CMK (cell line): ENCODE measurements at regions not wholly inside any gene's neighbourhood (a gene's known extent, or its start where the extent isn't known, plus 50 kb on each side); places are given as distances from the start of the nearest gene placed in this dataset.
"Not testable (repeated sequence)": the region's sequence is repeated elsewhere in the genome, so short reads cannot be mapped to it uniquely, and the experiment has no call there.

Experiments used
- DNase-seq: peaks from one replicate; pipeline ENCODE4 v3.0.0-alpha.2; 2010; ENCODE audit warnings: low read depth

DNA sequence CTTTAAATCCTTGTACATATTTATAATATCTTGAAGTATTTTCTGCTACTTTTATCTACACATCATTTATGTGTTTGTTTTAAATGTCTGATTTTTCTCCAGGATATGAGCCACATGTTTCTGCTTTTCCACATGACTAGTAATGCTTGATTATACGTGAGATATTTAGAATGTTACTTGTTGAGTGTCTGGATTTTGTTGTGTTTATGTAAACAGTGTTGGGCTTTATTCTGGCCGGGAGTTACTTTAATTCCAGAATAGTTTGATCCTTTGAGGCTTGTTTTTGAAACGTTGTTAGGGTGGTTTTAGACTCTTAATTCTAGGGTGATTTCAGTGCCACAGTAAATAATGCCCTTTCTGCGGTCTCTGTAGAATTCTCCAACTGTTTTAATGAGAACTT lies 252.9 kb downstream of the BLID start:
- DNase-seq: no peak

- DNase-seq: not testable (repeated sequence)
These were observed 260.9 kb downstream of the BLID start for GRCh38 chr11:121855138-121855537.

DNA sequence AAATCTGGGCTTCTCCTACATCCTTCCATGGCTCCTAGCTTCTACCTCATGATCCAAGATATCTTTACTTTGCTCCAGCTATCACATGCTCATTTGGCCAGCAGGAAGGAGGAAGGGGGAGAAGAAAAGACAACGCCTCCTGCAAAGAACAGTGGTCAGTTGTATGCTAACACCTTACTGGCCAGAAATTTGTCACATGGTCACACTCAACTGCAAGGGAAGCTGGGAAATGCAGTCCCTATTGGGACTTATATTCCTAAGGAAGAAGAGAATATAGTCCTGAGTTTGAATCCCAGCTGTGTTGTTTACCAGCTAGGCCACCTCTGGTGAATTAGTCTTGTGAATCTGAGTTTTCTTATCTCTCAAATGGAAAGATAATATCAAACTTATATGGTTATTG lies 272.0 kb downstream of the BLID start:
- no peak for DNase-seq

DNA sequence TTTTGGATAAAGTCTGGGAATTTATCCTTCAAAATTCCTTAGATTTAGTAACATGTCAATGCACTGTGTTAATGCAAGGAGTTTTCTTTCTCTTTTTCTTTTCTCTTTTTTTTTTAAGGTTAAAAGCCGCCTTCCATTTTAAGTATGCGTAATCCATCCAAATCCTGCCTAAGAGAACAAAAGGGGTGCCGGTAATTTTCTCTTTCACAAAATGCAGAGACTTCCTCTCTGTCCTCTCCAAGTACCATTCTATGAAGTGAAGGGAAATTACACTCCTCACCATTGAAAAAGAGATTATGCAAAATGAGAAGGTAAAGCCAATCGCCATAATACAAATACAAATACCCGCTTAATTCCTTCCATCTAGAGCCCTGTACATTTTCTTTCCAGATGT lies 273.8 kb downstream of the BLID start:
- DNase-seq: no peak

GRCh38 chr11:121841487-121842191 lies 274.4 kb downstream of the BLID start:
- no peak for DNase-seq

- no peak for DNase-seq
These were observed 276.2 kb downstream of the BLID start for GRCh38 chr11:121839781-121840180.

- no peak for DNase-seq
These were observed 277.4 kb downstream of the BLID start for GRCh38 chr11:121838571-121838970.

- DNase-seq: no peak
These were observed 282.0 kb downstream of the BLID start for GRCh38 chr11:121833970-121834369.

DNA sequence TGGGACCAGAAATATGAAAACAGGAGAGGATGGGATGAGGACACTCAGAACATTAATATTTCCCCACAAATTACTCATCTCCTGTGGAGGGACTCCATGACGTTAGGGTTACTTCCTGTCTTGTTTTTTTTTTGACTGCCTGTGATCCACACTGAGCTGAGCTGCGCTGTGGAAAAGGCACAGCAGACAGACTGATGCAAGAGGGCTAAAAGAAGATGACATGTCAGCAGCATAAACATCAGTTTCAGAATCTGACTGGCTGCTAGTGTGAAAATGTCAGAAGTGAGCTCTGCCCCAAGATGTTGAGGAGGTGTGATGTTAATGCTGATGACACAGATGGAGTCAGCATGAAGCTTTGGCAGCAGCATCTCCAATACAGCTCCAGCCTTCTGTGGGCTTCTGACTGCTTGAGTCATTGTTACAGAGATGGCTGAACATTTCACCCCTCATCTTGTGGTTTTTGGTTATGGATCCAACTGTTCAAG lies 286.8 kb downstream of the BLID start:
- DNase-seq: no peak

DNA sequence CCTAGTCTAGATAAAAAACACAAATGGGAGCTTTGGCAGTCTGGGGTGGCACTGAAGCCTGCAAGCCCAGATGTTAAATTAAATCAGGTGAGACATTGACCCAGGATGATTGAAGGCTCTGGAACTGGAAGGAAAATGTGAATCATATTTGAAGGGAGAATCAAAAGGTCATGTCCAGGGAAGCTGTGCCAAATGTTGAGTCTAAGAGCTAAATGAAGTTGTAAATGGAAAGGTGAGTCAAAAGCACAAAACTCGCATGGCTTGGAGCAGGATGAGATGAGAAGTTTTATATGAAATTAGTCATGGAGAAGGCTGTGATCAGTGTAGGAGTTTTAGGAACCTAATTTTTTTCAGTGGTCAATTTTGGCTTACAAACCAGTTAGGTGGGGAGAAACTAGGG lies 301.1 kb downstream of the BLID start:
- DNase-seq: no peak

DNA sequence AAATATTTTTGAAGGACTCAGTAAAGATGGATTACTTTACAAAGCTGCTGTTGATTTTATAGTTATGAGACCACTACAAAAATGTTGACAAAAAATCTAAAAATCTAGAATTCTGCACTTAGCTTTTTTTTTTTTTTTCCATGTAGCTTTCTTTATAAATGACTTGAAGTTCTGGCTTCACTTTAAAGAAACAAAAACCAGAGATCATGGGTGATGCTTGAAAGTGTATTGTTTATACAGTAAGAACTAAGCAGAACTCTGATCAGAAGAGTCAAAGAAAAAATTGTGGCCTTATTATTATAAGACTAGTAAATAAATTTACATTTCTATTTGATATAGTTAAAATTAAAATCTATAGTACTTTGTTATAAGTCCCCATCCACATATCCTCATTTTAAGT lies 301.7 kb downstream of the BLID start:
- no peak for DNase-seq

- DNase-seq: no peak
These were observed 305.7 kb downstream of the BLID start for GRCh38 chr11:121810291-121810690.

GRCh38 chr11:121808096-121808495 lies 307.9 kb downstream of the BLID start:
- DNase-seq: no peak

DNA sequence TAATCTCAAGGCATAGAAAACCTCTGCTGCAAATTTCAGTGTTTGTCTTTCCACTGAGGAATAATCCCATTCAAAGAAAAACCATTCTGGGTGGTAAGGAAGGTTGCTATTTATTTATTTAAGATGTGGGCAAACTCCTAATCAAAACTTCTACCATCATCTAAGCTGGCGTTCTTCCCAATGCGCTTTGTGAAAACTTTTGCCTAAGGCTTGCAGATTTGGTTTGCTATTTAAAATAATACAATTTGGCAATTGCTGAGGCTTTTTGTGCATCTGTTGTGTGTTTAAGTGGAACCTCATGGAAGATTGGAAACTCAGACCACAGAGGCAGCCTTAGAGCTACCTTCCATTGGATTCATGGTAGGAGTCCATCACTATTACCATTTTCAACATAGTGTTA lies 309.0 kb downstream of the BLID start:
- DNase-seq: no peak

- no peak for DNase-seq
These were observed 313.5 kb downstream of the BLID start for GRCh38 chr11:121802542-121802941.

GRCh38 chr11:121801781-121802180 lies 314.2 kb downstream of the BLID start:
- no peak for DNase-seq

DNA sequence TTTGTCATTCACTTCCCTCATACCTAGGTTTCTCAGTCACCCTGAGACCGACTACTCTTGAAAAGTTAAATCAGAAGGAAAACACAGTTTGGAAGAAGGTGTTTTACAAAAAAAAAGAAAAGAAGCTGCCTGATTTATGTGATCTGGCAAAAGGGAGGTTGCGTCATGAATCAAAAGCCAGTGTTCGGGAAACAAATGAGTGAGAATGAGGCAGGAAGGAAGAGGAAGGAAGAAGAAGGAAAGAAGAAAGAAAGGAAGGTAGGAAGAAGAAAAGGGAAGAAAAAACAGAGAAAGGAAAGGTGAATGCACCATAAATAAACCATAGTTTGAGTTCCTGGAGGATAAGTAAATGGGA lies 314.6 kb downstream of the BLID start:
- no peak for DNase-seq

DNA sequence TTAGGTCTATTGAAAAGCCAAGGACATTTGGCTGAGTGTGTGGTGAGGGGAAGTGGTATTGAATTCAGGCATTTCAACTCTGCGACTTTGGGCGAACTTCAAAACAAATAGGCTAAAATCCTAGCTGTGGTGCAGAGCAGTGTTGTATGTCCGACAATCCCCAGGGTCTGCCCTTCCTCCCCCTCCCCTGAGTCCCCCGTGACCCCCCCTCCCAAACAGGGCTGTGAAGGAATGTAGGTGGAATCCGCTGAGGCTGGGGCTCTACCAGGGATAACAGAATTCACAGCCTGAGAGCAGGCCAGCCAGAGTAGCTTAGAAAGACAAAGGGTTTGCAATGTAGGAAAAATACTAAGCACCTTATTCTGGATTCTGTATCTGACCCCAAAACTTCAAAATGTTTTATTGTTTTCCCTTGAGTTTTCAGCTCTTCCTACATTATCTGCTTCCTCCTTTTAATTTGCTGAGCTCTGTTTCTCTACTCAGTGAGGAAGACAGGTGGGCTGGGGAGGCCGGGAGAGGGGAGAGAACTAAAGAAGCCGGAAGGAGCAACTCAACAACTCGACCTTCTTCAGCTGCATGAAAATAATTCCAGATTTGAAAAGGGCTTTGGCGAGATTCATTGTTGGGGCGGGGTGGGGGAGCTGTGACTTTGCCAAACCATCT lies 315.2 kb downstream of the BLID start:
- DNase-seq: no peak

GRCh38 chr11:121800240-121800639 lies 315.8 kb downstream of the BLID start:
- no peak for DNase-seq

- no peak for DNase-seq
These were observed 318.5 kb downstream of the BLID start for GRCh38 chr11:121797496-121797895.

GRCh38 chr11:121795174-121795573 lies 320.8 kb downstream of the BLID start:
- DNase-seq: no peak

DNA sequence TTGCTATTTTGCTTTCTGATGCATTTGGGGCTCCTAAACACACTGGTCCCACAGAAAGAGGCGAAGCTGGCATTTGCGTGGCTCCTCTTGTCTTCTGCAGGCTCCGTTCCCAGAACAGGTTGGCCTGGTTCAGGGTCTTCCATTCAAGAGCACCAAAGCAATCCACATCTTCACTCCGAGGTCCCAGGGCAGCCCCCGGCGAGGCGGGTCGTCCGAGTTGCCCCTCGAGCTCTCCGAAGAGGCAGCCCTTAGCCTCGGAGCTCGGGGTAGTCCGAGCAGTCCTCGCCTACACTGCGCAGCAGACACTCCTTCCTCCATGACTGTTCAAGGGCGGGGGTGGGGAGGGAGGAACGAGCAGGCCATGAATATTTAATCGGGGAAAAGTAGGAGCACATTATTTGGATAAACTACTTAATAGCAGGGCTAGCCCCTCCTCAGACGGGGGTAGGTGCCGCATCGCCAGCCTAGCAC lies 321.3 kb downstream of the BLID start:
- DNase-seq: no peak

DNA sequence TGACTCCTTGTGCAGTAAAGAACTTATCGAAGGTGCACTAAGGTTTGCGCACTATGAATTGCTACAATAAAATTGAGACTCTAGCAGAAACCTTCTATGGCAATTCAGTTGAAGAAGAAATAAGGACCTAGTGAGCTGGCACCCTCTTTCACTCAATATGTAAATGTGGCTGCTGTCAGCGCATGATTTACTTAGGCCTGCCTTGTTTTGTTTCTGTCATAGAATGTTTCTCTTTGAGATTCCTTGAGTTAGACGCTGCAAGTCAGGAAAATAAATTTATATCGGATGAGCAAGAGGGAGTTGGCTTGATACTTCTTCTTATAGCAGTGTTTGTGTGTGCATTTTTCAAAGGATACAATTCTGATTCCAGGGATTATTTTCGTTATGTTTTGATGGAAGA lies 322.1 kb downstream of the BLID start:
- DNase-seq: no peak

DNA sequence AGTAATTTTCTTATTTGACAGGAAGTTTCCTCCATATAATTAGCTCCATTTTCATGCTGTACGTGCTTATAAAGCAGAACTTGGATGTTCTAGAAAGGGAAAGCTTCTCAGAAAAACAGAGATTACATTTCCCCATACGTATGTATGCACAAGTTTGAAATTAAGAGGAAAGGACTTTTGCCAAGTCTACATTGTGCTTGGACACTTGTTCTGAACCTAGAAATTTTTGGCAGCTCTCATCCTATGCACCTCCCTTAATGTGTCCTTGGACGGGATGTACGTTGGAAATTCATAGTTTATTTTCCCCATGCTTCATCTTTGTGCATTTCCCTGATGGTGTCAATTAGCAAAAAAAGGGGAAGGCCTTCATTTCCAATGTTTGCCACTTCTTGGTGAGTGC lies 322.7 kb downstream of the BLID start:
- DNase-seq: no peak
